HepG2 (cell line): ENCODE measurements at regions not wholly inside any gene's neighbourhood (a gene's known extent, or its start where the extent isn't known, plus 50 kb on each side); places are given as distances from the start of the nearest gene placed in this dataset.
"Not testable (repeated sequence)": the region's sequence is repeated elsewhere in the genome, so short reads cannot be mapped to it uniquely, and the experiment has no call there.

ENCODE experiments used
- ATAC-seq: fragments of 200-7000 bp; cut with Tn5 transposase; 3 replicates; pipeline ENCODE4 v1.9.1; 2020; ENCODE audit warnings: mild to moderate bottlenecking, moderate library complexity
- BruUV-seq: library from RNA; stranded (reverse); fragments of 400-500 nt; replicated peaks from 2 replicates; lab custom pipeline; 2021; lab: Mats Ljungman, UMichigan
- CTCF ChIA-PET: fragments of 300-600 bp; formaldehyde crosslinking; extraction: SDS; loops from one replicate; lab custom pipeline; 2021; ENCODE audit warnings: low total read pairs, inconsistent platforms, low intra/inter-chr PET ratio; lab: Yijun Ruan, JAX
- POLR2A ChIA-PET: fragments of 350-600 bp; sonication (Branson Sonifier 250); formaldehyde crosslinking; loops from one replicate; lab custom pipeline; 2020; ENCODE audit warnings: antibody characterized with exemption, inconsistent platforms; lab: Yijun Ruan, JAX
- DNase-seq: peaks from one replicate; pipeline ENCODE4 v3.0.0-alpha.2; 2015; ENCODE audit warnings: low spot score
- FAIRE-seq: peaks from 3 replicates; lab custom pipeline; 2011; peaks lifted over from hg19 to GRCh38; lab: Jason Lieb, UNC
- H2AFZ ChIP-seq: one replicate; pipeline ENCODE4 v1.6.1; 2011; ENCODE audit warnings: low read length, inconsistent platforms
- H3K27ac ChIP-seq: fragments of 300-600 bp; 3 replicates; pipeline ENCODE4 v1.8.0; 2011; ENCODE audit warnings: mixed run types, mild to moderate bottlenecking, mixed read lengths, low read length, inconsistent platforms; ENCODE audit not compliant: insufficient read depth; ENCODE audit errors: extremely low read length
- H3K27me3 ChIP-seq, 2 experiments: fragments of 200-600 bp in 1 of 2; 2 replicates in 1 of 2; 3 replicates in 1 of 2; pipeline versions ENCODE4 v1.6.0 to v1.8.0; 2011; ENCODE audit warnings: low read length in 2 of 2, mild to moderate bottlenecking in 2 of 2, moderate library complexity in 2 of 2, inconsistent platforms in 1 of 2; ENCODE audit not compliant: insufficient read depth in 2 of 2, control insufficient read depth in 1 of 2
- H3K36me3 ChIP-seq, 2 experiments: fragments of 200-600 bp in 1 of 2; replicated peaks in 1 of 2; 2 replicates in 1 of 2; 3 replicates in 1 of 2; pipeline versions ENCODE4 v1.5.1 to v1.8.0; 2011; ENCODE audit warnings: low read length in 2 of 2, inconsistent platforms in 1 of 2; ENCODE audit not compliant: insufficient read depth in 2 of 2, control insufficient read depth in 1 of 2
- H3K4me1 ChIP-seq: 2 replicates; pipeline ENCODE4 v1.5.1; 2012; ENCODE audit warnings: low read length, inconsistent platforms; ENCODE audit not compliant: insufficient read depth
- H3K4me2 ChIP-seq: 2 replicates; pipeline ENCODE4 v1.6.0; 2011; ENCODE audit warnings: low read depth, low read length, inconsistent platforms
- H3K4me3 ChIP-seq, 3 experiments: fragments of 200-600 bp in 1 of 3; sonication (generic), shearing (Covaris generic) in 1 of 3; replicated peaks in 1 of 3; 2 replicates each; pipeline ENCODE4 v1.5.1; 2011 to 2016; ENCODE audit warnings: low read length in 3 of 3, inconsistent platforms in 2 of 3, low read depth in 2 of 3, mild to moderate bottlenecking in 2 of 3, control low read depth in 1 of 3, mixed read lengths in 1 of 3; ENCODE audit not compliant: insufficient read depth in 1 of 3
- H3K79me2 ChIP-seq: one replicate; pipeline ENCODE4 v1.6.1; 2011; ENCODE audit warnings: low read length, inconsistent platforms; ENCODE audit not compliant: insufficient read depth
- H3K9ac ChIP-seq: 2 replicates; pipeline ENCODE4 v1.6.0; 2011; ENCODE audit warnings: mild to moderate bottlenecking, low read depth, low read length, inconsistent platforms; ENCODE audit not compliant: insufficient read depth
- H3K9me3 ChIP-seq: 2 replicates; pipeline ENCODE4 v1.5.1; 2012; ENCODE audit warnings: mild to moderate bottlenecking, low read length
- H4K20me1 ChIP-seq: 2 replicates; pipeline ENCODE4 v1.6.0; 2011; ENCODE audit warnings: inconsistent platforms, mild to moderate bottlenecking, low read length, moderate library complexity; ENCODE audit not compliant: insufficient read depth
- E2F2 ChIP-seq: sonication (generic); formaldehyde crosslinking; IDR thresholded peaks from 2 replicates; pipeline ENCODE4 v1.4.0; 2020; ENCODE audit warnings: missing genetic modification reagents, borderline replicate concordance
- HNRNPK ChIP-seq: fragments of 200-400 bp; formaldehyde crosslinking; IDR thresholded peaks from 2 replicates; pipeline ENCODE4 v1.6.1; 2018; ENCODE audit warnings: low read length, low read depth, moderate library complexity, mild to moderate bottlenecking; ENCODE audit not compliant: poor library complexity, severe bottlenecking
- KAT7 ChIP-seq: IDR thresholded peaks from 2 replicates; pipeline ENCODE4 v1.6.1; 2018; ENCODE audit warnings: borderline replicate concordance, missing compliant biosample characterization
- PAX8 ChIP-seq: sonication (generic); formaldehyde crosslinking; IDR thresholded peaks from 2 replicates; pipeline ENCODE4 v1.8.0; 2022; ENCODE audit warnings: mild to moderate bottlenecking, missing genetic modification reagents, borderline replicate concordance
- SOX5 ChIP-seq: IDR thresholded peaks from 2 replicates; pipeline ENCODE4 v1.6.1; 2016; ENCODE audit warnings: borderline replicate concordance
- ZMAT5 ChIP-seq: sonication (generic); formaldehyde crosslinking; IDR thresholded peaks from 2 replicates; pipeline ENCODE4 v1.5.0; 2020; ENCODE audit warnings: mild to moderate bottlenecking, low read depth, missing genetic modification reagents, borderline replicate concordance
- ZNF589 ChIP-seq: sonication (generic); formaldehyde crosslinking; conservative IDR thresholded peaks from 2 replicates; pipeline ENCODE4 v1.8.0; 2022; ENCODE audit warnings: mild to moderate bottlenecking, moderate library complexity, missing genetic modification reagents
- ZNF891 ChIP-seq: sonication (generic); formaldehyde crosslinking; IDR thresholded peaks from 2 replicates; pipeline ENCODE4 v1.5.0; 2020; ENCODE audit warnings: mild to moderate bottlenecking, missing genetic modification reagents
- ZSCAN5A ChIP-seq: sonication (generic); formaldehyde crosslinking; IDR thresholded peaks from 2 replicates; pipeline ENCODE4 v1.8.0; 2022; ENCODE audit warnings: mild to moderate bottlenecking, missing genetic modification reagents, borderline replicate concordance
- ZSCAN9 ChIP-seq: IDR thresholded peaks from 2 replicates; pipeline ENCODE4 v1.6.1; 2016; ENCODE audit warnings: borderline replicate concordance
- WGBS: methylation state at CpG from one replicate; pipeline ENCODE4 v1.1.6; 2017; ENCODE audit warnings: low lambda C conversion rate; 5-methylcytosine and 5-hydroxymethylcytosine counted together
- in situ Hi-C: cut with HindIII; loops from 2 replicates; pipeline ENCODE4 v1.10.0; 2017; ENCODE audit warnings: low pct_unique_long_range_greater_than_20kb; ENCODE audit not compliant: extremely low pct_ligation_motif_present
- intact Hi-C: fragments of 100-400 bp; cut with micrococcal nuclease; formaldehyde crosslinking; loops from one replicate; pipeline ENCODE4 v1.10.0; 2022; ENCODE audit not compliant: unreplicated experiment
- TF ChIP-seq, protein P1 (sequence below): IDR thresholded peaks from 2 replicates; pipeline ENCODE4 v1.6.1; 2016; ENCODE audit warnings: low read depth, missing genetic modification reagents, missing compliant biosample characterization

DNA sequence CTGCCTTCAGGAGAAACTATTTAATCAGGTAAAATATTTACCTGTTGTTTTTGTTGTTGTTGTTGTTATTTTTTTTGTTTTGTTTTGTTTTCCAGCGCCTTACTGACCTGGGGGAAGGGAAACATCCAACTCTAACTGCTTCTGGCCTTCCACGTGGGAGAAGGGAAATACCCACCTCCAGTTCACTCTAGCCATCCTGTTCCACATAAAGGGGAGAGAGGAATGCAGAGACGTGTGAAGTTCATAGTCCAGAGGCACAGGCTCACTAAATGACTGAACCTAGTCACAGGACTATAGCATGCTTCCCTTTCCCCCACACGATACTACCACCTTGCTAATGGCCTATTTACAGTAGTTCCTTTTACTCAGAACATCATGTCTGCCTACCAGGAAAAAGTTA, 72.4 kb upstream of the VSTM5 start (continued):
- TF ChIP-seq, protein P1, sequence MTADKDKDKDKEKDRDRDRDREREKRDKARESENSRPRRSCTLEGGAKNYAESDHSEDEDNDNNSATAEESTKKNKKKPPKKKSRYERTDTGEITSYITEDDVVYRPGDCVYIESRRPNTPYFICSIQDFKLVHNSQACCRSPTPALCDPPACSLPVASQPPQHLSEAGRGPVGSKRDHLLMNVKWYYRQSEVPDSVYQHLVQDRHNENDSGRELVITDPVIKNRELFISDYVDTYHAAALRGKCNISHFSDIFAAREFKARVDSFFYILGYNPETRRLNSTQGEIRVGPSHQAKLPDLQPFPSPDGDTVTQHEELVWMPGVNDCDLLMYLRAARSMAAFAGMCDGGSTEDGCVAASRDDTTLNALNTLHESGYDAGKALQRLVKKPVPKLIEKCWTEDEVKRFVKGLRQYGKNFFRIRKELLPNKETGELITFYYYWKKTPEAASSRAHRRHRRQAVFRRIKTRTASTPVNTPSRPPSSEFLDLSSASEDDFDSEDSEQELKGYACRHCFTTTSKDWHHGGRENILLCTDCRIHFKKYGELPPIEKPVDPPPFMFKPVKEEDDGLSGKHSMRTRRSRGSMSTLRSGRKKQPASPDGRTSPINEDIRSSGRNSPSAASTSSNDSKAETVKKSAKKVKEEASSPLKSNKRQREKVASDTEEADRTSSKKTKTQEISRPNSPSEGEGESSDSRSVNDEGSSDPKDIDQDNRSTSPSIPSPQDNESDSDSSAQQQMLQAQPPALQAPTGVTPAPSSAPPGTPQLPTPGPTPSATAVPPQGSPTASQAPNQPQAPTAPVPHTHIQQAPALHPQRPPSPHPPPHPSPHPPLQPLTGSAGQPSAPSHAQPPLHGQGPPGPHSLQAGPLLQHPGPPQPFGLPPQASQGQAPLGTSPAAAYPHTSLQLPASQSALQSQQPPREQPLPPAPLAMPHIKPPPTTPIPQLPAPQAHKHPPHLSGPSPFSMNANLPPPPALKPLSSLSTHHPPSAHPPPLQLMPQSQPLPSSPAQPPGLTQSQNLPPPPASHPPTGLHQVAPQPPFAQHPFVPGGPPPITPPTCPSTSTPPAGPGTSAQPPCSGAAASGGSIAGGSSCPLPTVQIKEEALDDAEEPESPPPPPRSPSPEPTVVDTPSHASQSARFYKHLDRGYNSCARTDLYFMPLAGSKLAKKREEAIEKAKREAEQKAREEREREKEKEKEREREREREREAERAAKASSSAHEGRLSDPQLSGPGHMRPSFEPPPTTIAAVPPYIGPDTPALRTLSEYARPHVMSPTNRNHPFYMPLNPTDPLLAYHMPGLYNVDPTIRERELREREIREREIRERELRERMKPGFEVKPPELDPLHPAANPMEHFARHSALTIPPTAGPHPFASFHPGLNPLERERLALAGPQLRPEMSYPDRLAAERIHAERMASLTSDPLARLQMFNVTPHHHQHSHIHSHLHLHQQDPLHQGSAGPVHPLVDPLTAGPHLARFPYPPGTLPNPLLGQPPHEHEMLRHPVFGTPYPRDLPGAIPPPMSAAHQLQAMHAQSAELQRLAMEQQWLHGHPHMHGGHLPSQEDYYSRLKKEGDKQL (CRISPR knock-in tag) = no peak
- no peak for TF ChIP-seq ZNF589 (CRISPR knock-in tag)
- TF ChIP-seq ZMAT5 (CRISPR knock-in tag) = no peak
- TF ChIP-seq ZSCAN5A (CRISPR knock-in tag) = no peak
- TF ChIP-seq ZSCAN9 (CRISPR knock-in tag) = no peak
- TF ChIP-seq ZNF891 = no peak
- no peak for TF ChIP-seq E2F2 (CRISPR knock-in tag)
- TF ChIP-seq HNRNPK = no peak
- TF ChIP-seq SOX5 = peak; percentile 68; the same call in 1 of the 2 replicates
- TF ChIP-seq KAT7 (CRISPR knock-in tag) = no peak
- TF ChIP-seq PAX8 (CRISPR knock-in tag) = no peak

GRCh38 chr11:93926099-93926498, 75.7 kb upstream of the VSTM5 start:
- H3K36me3 ChIP-seq, H3K79me2 ChIP-seq, POLR2A ChIA-PET, CTCF ChIA-PET, DNase-seq, H4K20me1 ChIP-seq, ATAC-seq, H3K9ac ChIP-seq, H3K4me3 ChIP-seq, FAIRE-seq, H3K4me2 ChIP-seq, H3K9me3 ChIP-seq, BruUV-seq, H2AFZ ChIP-seq, H3K27me3 ChIP-seq, H3K27ac ChIP-seq, in situ Hi-C loops: not testable (repeated sequence)
- WGBS = 28% methylated on average over 2 of the region's 2 CpGs
- intact Hi-C loops = loop anchor here (10.0 kb wide), 3 partner anchors 199 to 679 kb away; partner anchors contain the start of gene PANX1
- H3K4me1 ChIP-seq = peaks cover 19% of the 10 kb centered on the region
